ENCODE measurements at regions not wholly inside any gene's neighbourhood (a gene's known extent, or its start where the extent isn't known, plus 50 kb on each side); places are given as distances from the start of the nearest gene placed in this dataset.

GRCh38 chr1:29394521-29395225 is 158.4 kb downstream of the PTPRU start:
- peaks cover 0 to 11% of the 10 kb centered on the region in 2 donors for H3K27me3 ChIP-seq
- no peaks in the 10 kb centered on the region for H3K36me3 ChIP-seq
- TF ChIP-seq POLR2AphosphoS5 (IDR thresholded peaks at IDR 0.05) = no peak
- TF ChIP-seq CTCF (IDR thresholded peaks at IDR 0.05) = no peak
- TF ChIP-seq POLR2A (IDR thresholded peaks at IDR 0.05) = no peak
- intact Hi-C loops (cut with DNase I; ENCODE audit: low total_unique reads) = loop anchor here (2.0 kb wide), 1 partner anchor 1014 kb away; no protein-coding TSS in a partner anchor
- H3K9me3 ChIP-seq = peaks cover 0 to 4% of the 10 kb centered on the region in 2 donors
- DNase-seq (ENCODE audit: low spot score in 2 of 2) = no peak
- no peak overlapping the region for H3K27ac ChIP-seq
- no peaks in the 10 kb centered on the region for H3K4me1 ChIP-seq
- no peak overlapping the region for H3K4me3 ChIP-seq

GRCh38 chr1:29393451-29393826 is 157.1 kb downstream of the PTPRU start:
- Histone ChIP-seq H3K27ac (no peak overlapping the region), H3K9me3 (no peaks in the 10 kb centered on the region), H3K36me3 (no peaks in the 10 kb centered on the region), H3K27me3 (peaks cover 0 to 13% of the 10 kb centered on the region in 2 donors), H3K4me1 (no peaks in the 10 kb centered on the region), H3K4me3 (no peak overlapping the region)
- DNase-seq (ENCODE audit: low spot score in 2 of 2) = no peak
- TF ChIP-seq CTCF (IDR thresholded peaks at IDR 0.05) (no peak), POLR2AphosphoS5 (IDR thresholded peaks at IDR 0.05) (no peak), POLR2A (IDR thresholded peaks at IDR 0.05) (no peak)
- intact Hi-C loops (cut with DNase I; ENCODE audit: low total_unique reads) = no loop called here

- Histone ChIP-seq H3K4me3 (no peak overlapping the region), H3K36me3 (no peaks in the 10 kb centered on the region), H3K27me3 (peaks cover 0 to 13% of the 10 kb centered on the region in 2 donors), H3K4me1 (no peaks in the 10 kb centered on the region), H3K9me3 (no peaks in the 10 kb centered on the region), H3K27ac (no peak overlapping the region)
- no peak for DNase-seq (ENCODE audit: low spot score in 2 of 2)
- intact Hi-C loops (cut with DNase I; ENCODE audit: low total_unique reads) = no loop called here
- TF ChIP-seq POLR2AphosphoS5 (IDR thresholded peaks at IDR 0.05) = no peak
- no peak for TF ChIP-seq CTCF (IDR thresholded peaks at IDR 0.05)
- TF ChIP-seq POLR2A (IDR thresholded peaks at IDR 0.05) = no peak
Observed at GRCh38 chr1:29392486-29393450, 156.4 kb downstream of the PTPRU start.

GRCh38 chr1:29392036-29392435 is 155.7 kb downstream of the PTPRU start:
- no peaks in the 10 kb centered on the region for H3K4me1 ChIP-seq
- peaks cover 0 to 13% of the 10 kb centered on the region in 2 donors for H3K27me3 ChIP-seq
- TF ChIP-seq CTCF (IDR thresholded peaks at IDR 0.05) = no peak
- DNase-seq (ENCODE audit: low spot score in 2 of 2) = no peak
- no peak overlapping the region for H3K27ac ChIP-seq
- intact Hi-C loops (cut with DNase I; ENCODE audit: low total_unique reads) = no loop called here
- H3K9me3 ChIP-seq = no peaks in the 10 kb centered on the region
- H3K36me3 ChIP-seq = no peaks in the 10 kb centered on the region
- no peak overlapping the region for H3K4me3 ChIP-seq

GRCh38 chr1:29391362-29391880 is 155.1 kb downstream of the PTPRU start:
- no peak overlapping the region for H3K27ac ChIP-seq
- no peak for DNase-seq (ENCODE audit: low spot score in 2 of 2)
- no peaks in the 10 kb centered on the region for H3K36me3 ChIP-seq
- intact Hi-C loops (cut with DNase I; ENCODE audit: low total_unique reads) = no loop called here
- H3K4me1 ChIP-seq = no peaks in the 10 kb centered on the region
- H3K9me3 ChIP-seq = no peaks in the 10 kb centered on the region
- TF ChIP-seq CTCF (IDR thresholded peaks at IDR 0.05) = no peak
- TF ChIP-seq POLR2A (IDR thresholded peaks at IDR 0.05) = no peak
- TF ChIP-seq POLR2AphosphoS5 (IDR thresholded peaks at IDR 0.05) = no peak
- peaks cover 0 to 13% of the 10 kb centered on the region in 2 donors for H3K27me3 ChIP-seq
- no peak overlapping the region for H3K4me3 ChIP-seq
